ENCODE measurements at regions not wholly inside any gene's neighbourhood (a gene's known extent, or its start where the extent isn't known, plus 50 kb on each side); places are given as distances from the start of the nearest gene placed in this dataset.

- Histone ChIP-seq H3K9me3 (no peaks in the 10 kb centered on the region), H3K36me3 (no peaks in the 10 kb centered on the region), H3K27me3 (no peaks in the 10 kb centered on the region), H3K27ac (no peak overlapping the region), H3K4me1 (ENCODE audit: insufficient read depth) (no peaks in the 10 kb centered on the region), H3K4me3 (no peak overlapping the region)
- no peak for TF ChIP-seq EP300 (IDR thresholded peaks at IDR 0.05)
- TF ChIP-seq POLR2A (IDR thresholded peaks at IDR 0.05), result no peak
- no peak for TF ChIP-seq CTCF (IDR thresholded peaks at IDR 0.05)
- intact Hi-C loops (cut with DNase I), result no loop called here
- no peak for DNase-seq
- 82 to 85% (median 82%) methylated on average over 3 of the region's 3 CpGs for WGBS, 3 donors
Observed at GRCh38 chr3:177642804-177643125, 445.5 kb upstream of the TBL1XR1 start.

- H3K27ac ChIP-seq, result no peak overlapping the region
- WGBS, 3 donors, result 82 to 94% (median 94%) methylated on average over 3 of the region's 3 CpGs
- H3K9me3 ChIP-seq, result no peaks in the 10 kb centered on the region
- intact Hi-C loops (cut with DNase I), result no loop called here
- H3K27me3 ChIP-seq, result no peaks in the 10 kb centered on the region
- no peaks in the 10 kb centered on the region for H3K36me3 ChIP-seq
- H3K4me3 ChIP-seq, result no peak overlapping the region
- H3K4me1 ChIP-seq (ENCODE audit: insufficient read depth), result no peaks in the 10 kb centered on the region
- no peak for DNase-seq
- no peak for TF ChIP-seq POLR2A (IDR thresholded peaks at IDR 0.05)
- no peak for TF ChIP-seq CTCF (IDR thresholded peaks at IDR 0.05)
- TF ChIP-seq EP300 (IDR thresholded peaks at IDR 0.05), result no peak
Observed at GRCh38 chr3:177646749-177647148, 449.5 kb upstream of the TBL1XR1 start.

GRCh38 chr3:177647341-177647740, 450.1 kb upstream of the TBL1XR1 start:
- Histone ChIP-seq H3K4me3 (no peak overlapping the region), H3K27me3 (no peaks in the 10 kb centered on the region), H3K9me3 (no peaks in the 10 kb centered on the region), H3K27ac (no peak overlapping the region), H3K36me3 (no peaks in the 10 kb centered on the region), H3K4me1 (ENCODE audit: insufficient read depth) (no peaks in the 10 kb centered on the region)
- intact Hi-C loops (cut with DNase I), result no loop called here
- DNase-seq, result no peak
- WGBS, 3 donors, result 54 to 71% (median 70%) methylated on average over 3 of the region's 3 CpGs
- no peak for TF ChIP-seq POLR2A (IDR thresholded peaks at IDR 0.05)
- TF ChIP-seq EP300 (IDR thresholded peaks at IDR 0.05), result no peak
- no peak for TF ChIP-seq CTCF (IDR thresholded peaks at IDR 0.05)

GRCh38 chr3:177647876-177648275, 450.6 kb upstream of the TBL1XR1 start:
- no peaks in the 10 kb centered on the region for H3K9me3 ChIP-seq
- H3K27me3 ChIP-seq, result no peaks in the 10 kb centered on the region
- no peak overlapping the region for H3K4me3 ChIP-seq
- TF ChIP-seq EP300 (IDR thresholded peaks at IDR 0.05) (no peak), POLR2A (IDR thresholded peaks at IDR 0.05) (no peak), CTCF (IDR thresholded peaks at IDR 0.05) (no peak)
- H3K36me3 ChIP-seq, result no peaks in the 10 kb centered on the region
- DNase-seq, result no peak
- intact Hi-C loops (cut with DNase I), result no loop called here
- no peak overlapping the region for H3K27ac ChIP-seq
- H3K4me1 ChIP-seq (ENCODE audit: insufficient read depth), result peaks cover under 1% of the 10 kb centered on the region
- WGBS, 3 donors, result 58 to 84% (median 60%) methylated on average over 4 of the region's 4 CpGs

All from ovary (tissue), 7 donors.